ENCODE measurements at regions not wholly inside any gene's neighbourhood (a gene's known extent, or its start where the extent isn't known, plus 50 kb on each side); places are given as distances from the start of the nearest gene placed in this dataset.
"Not testable (repeated sequence)": the region's sequence is repeated elsewhere in the genome, so short reads cannot be mapped to it uniquely, and the experiment has no call there.

DNA sequence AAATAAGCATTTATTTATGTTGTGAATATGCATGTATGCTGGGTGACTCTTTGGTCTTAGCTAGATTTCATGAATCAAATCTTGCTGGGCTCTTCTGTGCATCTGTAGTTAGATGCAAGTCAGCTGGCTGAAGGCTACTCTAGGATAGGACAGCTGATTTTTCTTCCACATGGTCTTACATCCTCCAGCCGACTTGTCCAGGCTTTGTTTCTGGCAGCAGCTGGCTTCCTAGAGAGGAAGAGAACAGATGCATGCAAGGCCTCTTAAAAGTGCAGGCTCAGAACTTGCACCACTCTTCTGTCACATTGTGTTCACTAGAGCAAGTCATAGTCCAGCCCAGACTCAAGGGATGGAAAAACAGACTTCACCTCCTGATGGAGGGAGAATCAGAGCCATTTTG is 435.4 kb upstream of the STXBP6 start:
- TF ChIP-seq TAF1 (IDR thresholded peaks at IDR 0.05; ENCODE audit: borderline replicate concordance, low read depth, low read length), result no peak
- TF ChIP-seq POLR2AphosphoS5 (IDR thresholded peaks at IDR 0.05; ENCODE audit: low read depth, low read length), result no peak
- TF ChIP-seq POLR2A (IDR thresholded peaks at IDR 0.05; ENCODE audit: low read depth, low read length), result no peak
- DNase-seq (ENCODE audit: insufficient read length) (no peak), FAIRE-seq (no peak)

DNA sequence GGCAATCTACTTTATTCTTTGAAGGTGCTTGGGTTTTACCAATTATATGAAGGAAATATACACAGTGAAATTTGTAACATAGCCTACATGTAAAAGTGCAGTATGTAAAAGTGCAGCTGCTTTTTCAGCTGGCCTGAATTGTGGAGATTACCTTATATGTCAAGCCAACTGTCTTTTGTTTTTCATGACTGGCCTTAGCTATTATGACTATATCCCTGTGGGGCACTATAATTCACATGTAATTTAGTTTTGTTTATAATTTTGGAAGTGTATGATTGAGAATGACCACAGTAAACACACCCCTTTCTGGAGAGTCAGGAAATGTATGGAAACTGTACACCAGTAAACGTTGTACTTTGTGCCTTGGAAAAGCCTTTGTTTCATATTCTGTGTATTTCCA is 435.0 kb upstream of the STXBP6 start:
- TF ChIP-seq POLR2AphosphoS5 (IDR thresholded peaks at IDR 0.05; ENCODE audit: low read depth, low read length), result no peak
- no peak for TF ChIP-seq POLR2A (IDR thresholded peaks at IDR 0.05; ENCODE audit: low read depth, low read length)
- no peak for TF ChIP-seq TAF1 (IDR thresholded peaks at IDR 0.05; ENCODE audit: borderline replicate concordance, low read depth, low read length)
- FAIRE-seq, result no peak
- DNase-seq (ENCODE audit: insufficient read length), result no peak

- TF ChIP-seq TAF1 (IDR thresholded peaks at IDR 0.05; ENCODE audit: borderline replicate concordance, low read depth, low read length), result no peak
- TF ChIP-seq POLR2AphosphoS5 (IDR thresholded peaks at IDR 0.05; ENCODE audit: low read depth, low read length), result no peak
- no peak for TF ChIP-seq POLR2A (IDR thresholded peaks at IDR 0.05; ENCODE audit: low read depth, low read length)
- no peak for FAIRE-seq
Measured at GRCh38 chr14:25484235-25484634, 434.3 kb upstream of the STXBP6 start.

DNA sequence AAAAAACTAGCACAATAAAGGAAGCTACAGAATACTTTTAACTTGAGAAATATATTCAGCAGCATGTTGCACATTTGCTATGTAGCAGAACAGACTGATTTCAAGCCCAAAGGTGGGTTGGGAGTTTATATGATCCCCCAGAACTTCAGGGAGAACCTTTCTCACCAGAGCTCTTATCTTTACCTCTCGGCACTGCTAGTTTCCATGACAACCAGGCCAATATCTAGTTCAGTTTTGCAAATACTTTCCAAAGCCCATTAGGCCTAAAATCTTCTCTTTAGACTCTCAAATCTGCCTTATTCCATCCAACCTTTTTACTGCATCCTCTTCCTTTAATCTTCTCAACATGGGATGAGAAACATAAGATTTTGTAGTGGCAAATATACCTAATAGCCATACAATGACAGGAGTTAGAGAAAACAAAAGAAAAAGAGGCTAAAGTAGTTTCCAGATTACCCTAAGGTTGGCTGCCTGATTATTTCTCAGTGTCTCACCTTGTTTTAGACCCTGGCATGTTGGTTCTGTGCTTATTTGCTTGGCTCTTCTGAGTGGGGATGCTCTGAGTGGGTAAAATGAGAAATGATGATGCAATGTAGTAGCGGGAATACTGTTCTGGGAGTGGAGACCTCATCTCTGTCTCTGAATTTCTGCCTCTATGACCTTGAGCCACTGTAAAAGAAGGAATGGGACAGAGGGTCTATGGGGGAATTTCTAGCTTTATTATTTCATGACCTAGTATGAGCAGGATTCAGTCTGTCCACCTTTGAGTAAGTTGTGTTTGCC is 427.6 kb upstream of the STXBP6 start:
- no peak for FAIRE-seq
- no peak for DNase-seq (ENCODE audit: insufficient read length)
- TF ChIP-seq POLR2A (IDR thresholded peaks at IDR 0.05; ENCODE audit: low read depth, low read length) (no peak), POLR2AphosphoS5 (IDR thresholded peaks at IDR 0.05; ENCODE audit: low read depth, low read length) (no peak), TAF1 (IDR thresholded peaks at IDR 0.05; ENCODE audit: borderline replicate concordance, low read depth, low read length) (no peak)

More at GRCh38 chr14:25484235-25484634, 434.3 kb upstream of the STXBP6 start:
- DNase-seq (ENCODE audit: insufficient read length), result no peak

- no peak for TF ChIP-seq TAF1 (IDR thresholded peaks at IDR 0.05; ENCODE audit: borderline replicate concordance, low read depth, low read length)
- FAIRE-seq, result no peak
- no peak for DNase-seq (ENCODE audit: insufficient read length)
Measured at GRCh38 chr14:25472700-25473099, 422.8 kb upstream of the STXBP6 start.

DNA sequence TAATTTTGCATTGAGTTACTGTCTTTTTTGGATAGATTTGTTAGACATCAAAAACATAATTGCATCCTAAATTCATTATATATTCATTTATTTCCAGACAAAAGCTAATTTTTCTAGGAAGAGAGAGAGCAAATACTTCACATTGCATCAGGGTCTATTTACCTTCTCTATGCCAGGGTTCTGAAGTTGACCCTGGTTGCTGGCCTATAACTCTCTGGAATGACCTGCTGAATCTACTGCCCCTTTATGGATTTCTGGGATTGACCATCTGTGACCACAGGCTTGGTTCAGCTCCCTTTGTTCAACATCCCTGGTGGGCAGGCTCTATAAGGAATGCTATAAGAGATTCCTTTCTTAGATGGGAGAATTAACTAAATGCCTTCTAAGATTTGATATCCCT is 414.8 kb upstream of the STXBP6 start:
- FAIRE-seq (no peak), DNase-seq (ENCODE audit: insufficient read length) (no peak)
- TF ChIP-seq POLR2AphosphoS5 (IDR thresholded peaks at IDR 0.05; ENCODE audit: low read depth, low read length) (no peak), TAF1 (IDR thresholded peaks at IDR 0.05; ENCODE audit: borderline replicate concordance, low read depth, low read length) (no peak), POLR2A (IDR thresholded peaks at IDR 0.05; ENCODE audit: low read depth, low read length) (no peak)

- TF ChIP-seq TAF1 (IDR thresholded peaks at IDR 0.05; ENCODE audit: borderline replicate concordance, low read depth, low read length), result no peak
- TF ChIP-seq POLR2AphosphoS5 (IDR thresholded peaks at IDR 0.05; ENCODE audit: low read depth, low read length), result no peak
- TF ChIP-seq POLR2A (IDR thresholded peaks at IDR 0.05; ENCODE audit: low read depth, low read length), result no peak
- no peak for DNase-seq (ENCODE audit: insufficient read length)
- no peak for FAIRE-seq
Measured at GRCh38 chr14:25464078-25464477, 414.1 kb upstream of the STXBP6 start.

GRCh38 chr14:25463480-25463879 is 413.5 kb upstream of the STXBP6 start:
- DNase-seq (ENCODE audit: insufficient read length), result no peak
- no peak for TF ChIP-seq POLR2AphosphoS5 (IDR thresholded peaks at IDR 0.05; ENCODE audit: low read depth, low read length)
- no peak for TF ChIP-seq POLR2A (IDR thresholded peaks at IDR 0.05; ENCODE audit: low read depth, low read length)
- no peak for FAIRE-seq

- TF ChIP-seq POLR2A (IDR thresholded peaks at IDR 0.05; ENCODE audit: low read depth, low read length), result no peak
- no peak for TF ChIP-seq POLR2AphosphoS5 (IDR thresholded peaks at IDR 0.05; ENCODE audit: low read depth, low read length)
- no peak for TF ChIP-seq TAF1 (IDR thresholded peaks at IDR 0.05; ENCODE audit: borderline replicate concordance, low read depth, low read length)
- DNase-seq (ENCODE audit: insufficient read length) (no peak), FAIRE-seq (no peak)
Measured at GRCh38 chr14:25461780-25462179, 411.8 kb upstream of the STXBP6 start.

GRCh38 chr14:25444381-25444780 is 394.4 kb upstream of the STXBP6 start:
- TF ChIP-seq POLR2AphosphoS5 (IDR thresholded peaks at IDR 0.05; ENCODE audit: low read depth, low read length), result no peak
- TF ChIP-seq POLR2A (IDR thresholded peaks at IDR 0.05; ENCODE audit: low read depth, low read length), result no peak
- TF ChIP-seq TAF1 (IDR thresholded peaks at IDR 0.05; ENCODE audit: borderline replicate concordance, low read depth, low read length), result no peak
- FAIRE-seq (no peak), DNase-seq (ENCODE audit: insufficient read length) (no peak)

GRCh38 chr14:25440382-25440781 is 390.4 kb upstream of the STXBP6 start:
- not testable (repeated sequence) for FAIRE-seq; DNase-seq (ENCODE audit: insufficient read length)

GRCh38 chr14:25436906-25437305 is 387.0 kb upstream of the STXBP6 start:
- no peak for TF ChIP-seq POLR2A (IDR thresholded peaks at IDR 0.05; ENCODE audit: low read depth, low read length)
- no peak for TF ChIP-seq TAF1 (IDR thresholded peaks at IDR 0.05; ENCODE audit: borderline replicate concordance, low read depth, low read length)
- TF ChIP-seq POLR2AphosphoS5 (IDR thresholded peaks at IDR 0.05; ENCODE audit: low read depth, low read length), result no peak
- no peak for FAIRE-seq

More at GRCh38 chr14:25436906-25437305, 387.0 kb upstream of the STXBP6 start:
- DNase-seq (ENCODE audit: insufficient read length), result no peak

Measured in GM12892 (cell line).